Lower leg skin (tissue), 3 donors: ENCODE measurements at regions not wholly inside any gene's neighbourhood (a gene's known extent, or its start where the extent isn't known, plus 50 kb on each side); places are given as distances from the start of the nearest gene placed in this dataset.

Experiments
- CTCF ChIP-seq, 3 donors: fragments of 450-650 bp; IDR thresholded peaks; one replicate each; pipeline ENCODE4 v1.5.1; 2016; ENCODE audit warnings: antibody characterized with exemption in 3 of 3, mild to moderate bottlenecking in 3 of 3, moderate library complexity in 2 of 3
- POLR2A ChIP-seq, 2 donors: fragments of 450-650 bp; IDR thresholded peaks; one replicate each; pipeline ENCODE4 v1.6.1; 2016 to 2017; ENCODE audit warnings: antibody characterized with exemption in 2 of 2, mild to moderate bottlenecking in 1 of 2, moderate library complexity in 1 of 2

- TF ChIP-seq CTCF (IDR thresholded peaks at IDR 0.05) = no peak
- TF ChIP-seq POLR2A (IDR thresholded peaks at IDR 0.05) = no peak
These were observed 85.1 kb upstream of the USP47 start for GRCh38 chr11:11756718-11757117.
